HS-27A (cell line): ENCODE measurements at regions not wholly inside any gene's neighbourhood (a gene's known extent, or its start where the extent isn't known, plus 50 kb on each side); places are given as distances from the start of the nearest gene placed in this dataset.
A peak's percentile ranks its signal among the peaks of the same experiment; 100 is the strongest.

Experiments used
- DNase-seq: peaks from one replicate; pipeline ENCODE4 v3.0.0-alpha.2; 2012; ENCODE audit warnings: low read depth, missing footprints

DNA sequence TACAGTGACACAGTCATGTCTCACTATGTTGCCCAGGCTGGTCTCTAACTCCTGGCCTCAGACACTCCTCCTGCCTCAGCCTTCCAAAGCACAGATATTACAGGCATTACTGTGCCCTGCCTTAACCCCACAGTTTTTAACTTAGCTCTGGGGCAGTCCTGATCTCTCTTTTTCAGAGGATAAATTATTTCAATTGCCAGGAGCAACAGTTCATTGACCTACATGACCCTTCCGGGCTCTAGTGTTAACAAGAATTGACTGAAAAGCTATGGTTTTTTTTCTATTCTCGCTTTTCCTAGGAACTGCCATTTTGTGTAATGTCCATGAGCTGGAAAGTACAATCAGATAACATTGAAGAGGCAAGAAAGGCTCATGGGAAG, 92.8 kb downstream of the HNRNPLL start:
- DNase-seq, result no peak

GRCh38 chr2:38509314-38509946, 93.3 kb downstream of the HNRNPLL start:
- no peak for DNase-seq

GRCh38 chr2:38508311-38509039, 94.3 kb downstream of the HNRNPLL start:
- peak; percentile 45 for DNase-seq

DNA sequence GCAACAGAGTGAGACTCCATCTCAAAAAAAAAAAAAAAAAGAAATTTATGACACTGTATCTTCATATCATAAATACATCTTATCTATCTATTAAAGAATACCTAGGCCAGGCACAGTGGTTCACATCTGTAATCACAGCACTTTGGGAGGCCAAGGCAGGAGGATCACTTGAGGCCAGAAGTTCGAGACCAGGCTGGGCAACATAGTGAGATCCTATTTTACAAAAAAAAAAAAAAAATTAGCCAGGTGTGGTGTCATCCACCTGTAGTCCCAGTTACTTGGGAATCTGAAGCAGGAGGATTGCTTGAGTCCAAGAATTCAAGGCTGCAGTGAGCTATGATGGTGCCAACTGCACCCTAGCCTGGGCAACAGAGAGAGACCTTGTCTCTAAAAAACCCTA, 95.0 kb downstream of the HNRNPLL start:
- no peak for DNase-seq

DNA sequence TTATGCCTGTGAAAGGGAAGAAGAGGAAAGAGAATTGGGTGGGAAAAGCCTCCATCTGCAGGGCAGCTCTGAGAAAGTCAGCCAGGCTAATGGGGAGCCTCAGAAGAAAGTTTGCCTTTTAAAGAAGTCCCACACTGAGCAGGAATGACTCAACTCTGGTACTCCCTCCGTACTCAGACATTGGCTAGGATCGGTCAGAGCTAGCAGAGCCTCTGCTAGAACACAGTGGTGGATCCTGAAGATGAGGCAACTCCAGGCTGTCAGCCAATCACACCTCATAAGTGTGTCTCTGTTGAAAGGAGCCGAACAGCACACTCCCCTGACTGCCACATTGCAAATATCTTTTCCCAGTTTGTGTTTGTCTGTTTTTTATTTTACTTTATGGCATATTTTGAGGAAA, 96.9 kb downstream of the HNRNPLL start:
- DNase-seq, result no peak

DNA sequence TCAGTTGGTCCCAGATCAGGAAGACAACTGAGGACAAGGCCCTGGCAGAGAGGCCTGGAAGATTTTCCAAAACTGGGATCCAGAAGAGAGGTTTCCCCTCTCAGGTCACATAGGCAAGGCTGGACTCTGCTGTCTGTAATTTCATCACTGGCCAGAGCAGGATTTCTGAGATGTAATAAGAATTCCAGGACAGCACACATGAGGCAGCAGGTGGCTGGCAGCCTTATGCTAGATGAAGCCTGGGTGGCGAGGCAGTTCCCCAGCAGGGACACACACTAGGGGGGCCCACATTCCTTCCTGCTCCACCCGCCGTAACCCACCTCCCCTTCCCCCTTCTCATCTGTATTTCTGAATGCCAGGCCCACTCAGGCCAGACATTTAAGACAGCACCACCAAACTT, 98.6 kb downstream of the HNRNPLL start:
- DNase-seq, result no peak

GRCh38 chr2:38502107-38502506, 100.6 kb downstream of the HNRNPLL start:
- no peak for DNase-seq

GRCh38 chr2:38500283-38500634, 102.5 kb downstream of the HNRNPLL start:
- no peak for DNase-seq

DNA sequence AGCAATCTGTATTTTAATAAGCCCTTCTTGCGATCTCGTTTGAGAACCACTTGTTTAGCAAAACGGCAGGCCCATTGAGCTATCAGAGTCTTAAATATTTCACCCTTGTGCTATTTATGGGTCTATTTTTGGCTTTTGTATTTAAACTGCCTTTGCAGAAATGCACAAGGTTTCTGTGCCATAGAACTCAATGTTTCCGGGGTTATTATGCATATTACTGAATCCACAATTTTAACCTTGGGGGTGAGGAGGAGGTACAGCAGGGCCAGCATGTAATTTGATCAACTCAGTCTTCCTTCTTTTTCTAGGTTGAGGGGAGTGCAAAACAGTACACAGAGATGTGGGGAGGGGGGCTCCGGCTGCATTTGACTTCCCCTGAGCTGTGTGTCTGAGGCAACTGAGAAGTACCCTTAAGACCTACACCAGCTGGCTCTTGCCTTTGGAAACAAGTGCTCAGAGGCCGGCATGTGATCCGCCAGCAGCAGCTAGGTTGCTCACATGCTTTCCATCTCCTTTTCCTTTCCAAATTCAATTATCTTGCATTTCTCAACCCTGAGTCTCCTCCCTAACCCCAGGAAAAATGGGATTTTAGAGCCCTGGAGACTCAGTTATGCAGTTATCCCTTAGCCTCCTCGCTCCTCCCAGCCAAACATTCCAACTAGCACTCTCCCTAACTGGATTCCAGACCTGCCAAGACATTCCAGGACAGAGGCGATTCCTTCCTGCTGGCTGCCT, 103.0 kb downstream of the HNRNPLL start:
- DNase-seq, result no peak

DNA sequence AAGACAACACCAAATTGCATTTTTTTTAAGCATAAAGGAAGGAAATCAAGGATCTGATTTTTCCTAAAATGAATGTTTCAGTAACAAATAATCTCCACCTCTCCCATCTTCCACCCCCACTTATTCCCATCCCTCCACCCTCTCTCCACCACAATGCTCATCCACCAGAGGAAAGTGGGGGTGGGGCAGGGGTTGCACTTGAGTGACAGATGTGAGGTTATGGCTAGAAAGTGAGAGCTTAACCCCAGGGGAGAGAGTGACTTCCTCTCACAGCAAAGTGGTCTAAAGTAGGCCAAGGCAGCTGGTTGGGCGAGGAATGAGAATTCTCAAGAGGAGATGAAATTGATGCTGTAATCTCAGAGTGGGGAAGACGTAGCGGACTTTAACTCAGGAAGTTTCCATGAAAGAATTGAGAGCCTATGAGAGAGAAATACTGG, 104.7 kb downstream of the HNRNPLL start:
- no peak for DNase-seq

GRCh38 chr2:38497670-38498037, 105.1 kb downstream of the HNRNPLL start:
- DNase-seq, result no peak

DNA sequence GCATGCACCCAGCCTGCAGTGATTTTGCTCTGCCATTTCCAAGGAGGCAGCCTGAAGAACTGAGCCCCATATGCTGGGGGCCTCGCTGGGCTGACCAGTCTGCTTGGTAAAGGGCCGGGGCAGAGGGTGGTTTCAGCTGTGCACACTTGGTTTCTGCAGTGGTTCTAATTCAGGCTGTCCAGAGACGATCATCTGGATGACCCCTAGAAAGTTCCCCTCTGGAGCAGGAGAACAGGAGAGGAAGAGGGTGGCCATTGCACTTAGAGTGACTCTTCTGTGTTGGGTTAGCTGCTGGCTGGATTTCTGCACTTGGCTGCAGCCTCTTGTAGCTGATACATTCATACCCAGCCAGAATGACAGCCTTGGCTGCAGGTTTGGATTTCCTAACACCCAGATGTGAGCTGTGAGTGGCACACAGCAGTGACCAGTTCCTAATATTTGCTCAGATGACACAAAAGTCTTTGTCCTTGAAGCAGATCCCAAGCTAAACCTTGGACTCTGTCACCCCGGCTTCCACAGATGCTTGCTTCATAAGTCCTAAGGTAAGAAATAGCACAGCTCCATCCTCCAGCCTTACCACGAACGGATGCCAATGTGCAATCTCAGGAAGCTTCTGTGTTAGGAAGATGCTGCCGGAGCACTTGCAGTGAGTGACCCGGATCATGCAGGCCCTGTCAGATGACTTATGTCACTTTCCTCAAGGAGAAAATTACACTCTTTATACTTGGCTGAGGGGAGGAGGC, 105.6 kb downstream of the HNRNPLL start:
- no peak for DNase-seq

DNA sequence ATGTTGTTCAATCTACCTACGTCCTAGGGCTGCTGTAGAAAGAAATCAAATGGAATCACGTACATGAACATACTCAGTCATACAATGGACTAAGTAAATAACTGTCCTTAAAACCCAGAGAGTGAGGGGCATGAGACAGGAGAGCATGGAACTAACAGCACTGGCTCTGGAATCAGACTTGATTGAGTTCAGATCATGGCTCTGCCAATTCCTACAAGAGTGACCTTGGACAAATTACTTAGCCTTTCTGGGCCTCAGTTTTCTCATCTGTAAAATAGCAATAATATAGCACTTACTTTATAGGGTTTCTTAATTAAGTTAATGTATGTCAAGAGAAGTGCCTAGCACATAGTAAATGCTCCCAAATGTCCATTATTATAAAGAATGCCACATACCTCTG, 106.8 kb downstream of the HNRNPLL start:
- no peak for DNase-seq

DNA sequence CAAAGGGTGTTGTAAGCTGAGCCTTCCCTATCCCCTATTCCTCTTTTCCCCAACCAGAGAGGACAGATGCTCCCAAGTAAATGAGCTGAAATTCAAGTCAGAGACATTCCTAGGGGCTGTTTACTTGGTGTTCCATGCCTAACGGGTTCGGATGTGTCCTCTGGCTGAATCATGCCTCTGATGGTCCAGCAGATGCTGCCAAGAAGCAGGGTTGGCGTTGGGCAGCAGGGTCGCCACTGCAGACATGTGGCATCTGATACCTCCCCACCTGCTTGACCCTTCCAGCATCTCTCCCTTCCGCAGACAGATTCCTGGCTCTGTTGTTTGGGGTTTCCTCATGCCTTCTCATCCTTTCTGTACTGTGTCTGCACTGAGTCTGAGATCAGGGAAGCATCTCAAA, 108.3 kb downstream of the HNRNPLL start:
- DNase-seq, result no peak

- DNase-seq, result no peak
Measured at GRCh38 chr2:38492042-38492615, 110.6 kb downstream of the HNRNPLL start.

- DNase-seq, result no peak
Measured at GRCh38 chr2:38491436-38491835, 111.3 kb downstream of the HNRNPLL start.

GRCh38 chr2:38489846-38490245, 112.8 kb upstream of the ATL2 start:
- no peak for DNase-seq

- DNase-seq, result no peak
Measured at GRCh38 chr2:38487852-38488251, 110.8 kb upstream of the ATL2 start.

- DNase-seq, result no peak
Measured at GRCh38 chr2:38486213-38487026, 109.3 kb upstream of the ATL2 start.

DNA sequence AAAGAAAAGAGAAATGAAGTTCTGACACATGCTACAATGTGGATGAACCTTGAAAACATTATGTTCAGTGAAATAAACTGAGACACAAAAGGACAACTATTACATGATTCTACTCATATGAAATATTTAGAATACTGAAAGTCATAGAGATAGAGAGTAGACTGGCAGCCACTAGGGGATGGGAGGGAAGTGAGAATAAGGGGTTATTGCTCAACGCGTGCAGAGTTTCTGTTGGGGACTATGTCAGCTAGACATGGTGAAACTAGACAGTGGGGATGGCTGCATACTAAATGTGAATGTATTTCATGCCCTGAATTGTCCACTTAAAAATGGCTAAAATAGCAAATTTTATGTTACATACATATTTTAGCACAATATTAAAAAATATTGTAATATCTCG, 108.7 kb upstream of the ATL2 start:
- no peak for DNase-seq

GRCh38 chr2:38484957-38485356, 107.9 kb upstream of the ATL2 start:
- no peak for DNase-seq
